Right lobe of liver (tissue), 6 donors: ENCODE measurements at regions not wholly inside any gene's neighbourhood (a gene's known extent, or its start where the extent isn't known, plus 50 kb on each side); places are given as distances from the start of the nearest gene placed in this dataset.

ENCODE experiments used
- ATAC-seq, 4 donors: fragments of 200-7000 bp; cut with Tn5 transposase; one replicate each; pipeline ENCODE4 v1.9.1; 2020; ENCODE audit warnings: mild to moderate bottlenecking in 4 of 4, moderate library complexity in 4 of 4
- DNase-seq, 3 donors: peaks; one replicate each; pipeline ENCODE4 v3.0.0-alpha.2; 2020
- H3K27ac ChIP-seq, 3 donors: fragments of 200-600 bp; one replicate each; pipeline ENCODE4 v1.8.0; 2022
- H3K27me3 ChIP-seq, 2 donors: fragments of 200-600 bp; one replicate each; pipeline ENCODE4 v1.8.0; 2022
- H3K36me3 ChIP-seq, 4 donors: fragments of 200-600 bp; sonication (generic) in 1 of 4; one replicate each; pipeline versions ENCODE4 v1.5.1 to v1.8.0; 2017 to 2022; ENCODE audit warnings: control low read depth in 1 of 4
- H3K4me1 ChIP-seq, 4 donors: fragments of 200-600 bp; sonication (generic) in 1 of 4; one replicate each; pipeline versions ENCODE4 v1.5.1 to v1.8.0; 2017 to 2022; ENCODE audit warnings: control low read depth in 1 of 4
- H3K4me3 ChIP-seq, 3 donors: fragments of 200-600 bp; one replicate each; pipeline ENCODE4 v1.8.0; 2022
- H3K9me3 ChIP-seq, 4 donors: fragments of 200-600 bp; sonication (generic) in 1 of 4; one replicate each; pipeline versions ENCODE4 v1.5.1 to v1.8.0; 2017 to 2022; ENCODE audit warnings: control low read depth in 1 of 4
- CTCF ChIP-seq, 4 donors: fragments of 200-600 bp in 3 of 4; fragments of 450-650 bp in 1 of 4; IDR thresholded peaks; one replicate each; pipeline versions ENCODE4 v1.5.1 to v1.8.0; 2016 to 2022; ENCODE audit warnings: antibody characterized with exemption in 4 of 4, mild to moderate bottlenecking in 2 of 4
- POLR2A ChIP-seq: fragments of 450-650 bp; IDR thresholded peaks from one replicate; pipeline ENCODE4 v1.6.1; 2017; ENCODE audit warnings: antibody characterized with exemption, mild to moderate bottlenecking
- WGBS: methylation state at CpG from one replicate; pipeline ENCODE4 v1.1.6; 2018; ENCODE audit warnings: low coverage, low lambda C conversion rate; ENCODE audit not compliant: insufficient coverage; ENCODE audit errors: missing lambda C conversion rate; 5-methylcytosine and 5-hydroxymethylcytosine counted together
- intact Hi-C, 2 donors: fragments of 100-400 bp; cut with DNase I; formaldehyde crosslinking; loops; one replicate each; pipeline versions ENCODE4 v1.11.2 to v1.14.1; 2022
- donor health status: DM: no; HTN: yes; CAD: no.
- donor health status: DM: no; HTN: no; CAD: no.
- donor health status: DM: no; HTN: no; CAD: no.
- donor health status: DM: no; HTN: yes; CAD: no.
- donor health status: DM: no; HTN: yes; CAD: no.

- no peaks in the 10 kb centered on the region for H3K4me1 ChIP-seq
- no peaks in the 10 kb centered on the region for H3K27me3 ChIP-seq
- no peaks in the 10 kb centered on the region for H3K36me3 ChIP-seq
- DNase-seq (no peak), ATAC-seq (no peak)
- intact Hi-C loops, result no loop called here
- no peak overlapping the region for H3K27ac ChIP-seq
- no peak for TF ChIP-seq POLR2A
- TF ChIP-seq CTCF (IDR thresholded peaks at IDR 0.05), result no peak
- no peaks in the 10 kb centered on the region for H3K9me3 ChIP-seq
- H3K4me3 ChIP-seq, result no peak overlapping the region
- 77% methylated on average over 2 of the region's 4 CpGs for WGBS
Measured at GRCh38 chr14:98470663-98471062, 801.3 kb downstream of the BCL11B start.

GRCh38 chr14:98474900-98475299, 797.1 kb downstream of the BCL11B start:
- WGBS, result 62% methylated on average over 2 of the region's 2 CpGs
- Histone ChIP-seq H3K36me3 (no peaks in the 10 kb centered on the region), H3K4me1 (no peaks in the 10 kb centered on the region), H3K27me3 (no peaks in the 10 kb centered on the region), H3K4me3 (no peak overlapping the region), H3K9me3 (no peaks in the 10 kb centered on the region), H3K27ac (no peak overlapping the region)
- no peak for TF ChIP-seq CTCF (IDR thresholded peaks at IDR 0.05)
- TF ChIP-seq POLR2A, result no peak
- intact Hi-C loops, result no loop called here
- ATAC-seq (no peak), DNase-seq (no peak)

- intact Hi-C loops, result no loop called here
- ATAC-seq, result no peak
- H3K36me3 ChIP-seq, result no peaks in the 10 kb centered on the region
Measured at GRCh38 chr14:98477935-98478334, 794.1 kb downstream of the BCL11B start.

GRCh38 chr14:98489115-98489514, 782.9 kb downstream of the BCL11B start:
- no peaks in the 10 kb centered on the region for H3K4me1 ChIP-seq
- ATAC-seq (no peak), DNase-seq (no peak)
- H3K27ac ChIP-seq, result no peak overlapping the region
- no peaks in the 10 kb centered on the region for H3K9me3 ChIP-seq
- TF ChIP-seq CTCF (IDR thresholded peaks at IDR 0.05) (no peak), POLR2A (no peak)
- no peak overlapping the region for H3K4me3 ChIP-seq
- no peaks in the 10 kb centered on the region for H3K36me3 ChIP-seq
- H3K27me3 ChIP-seq, result no peaks in the 10 kb centered on the region
- WGBS, result 63% methylated on average over 4 of the region's 4 CpGs
- intact Hi-C loops, result no loop called here

More at GRCh38 chr14:98477935-98478334, 794.1 kb downstream of the BCL11B start:
- no peak for DNase-seq
- H3K27me3 ChIP-seq, result no peaks in the 10 kb centered on the region
- peaks cover 0 to 4% (median 0%) of the 10 kb centered on the region in 4 donors for H3K9me3 ChIP-seq
- no peak overlapping the region for H3K27ac ChIP-seq
- no peak overlapping the region for H3K4me3 ChIP-seq
- TF ChIP-seq CTCF (IDR thresholded peaks at IDR 0.05) (no peak), POLR2A (no peak)
- 40% methylated on average over 5 of the region's 5 CpGs for WGBS
- H3K4me1 ChIP-seq, result no peaks in the 10 kb centered on the region

GRCh38 chr14:98494582-98494981, 777.4 kb downstream of the BCL11B start:
- intact Hi-C loops, result no loop called here
- no peaks in the 10 kb centered on the region for H3K4me1 ChIP-seq
- no peak for TF ChIP-seq POLR2A
- TF ChIP-seq CTCF (IDR thresholded peaks at IDR 0.05), result no peak
- no peaks in the 10 kb centered on the region for H3K36me3 ChIP-seq
- H3K27me3 ChIP-seq, result no peaks in the 10 kb centered on the region
- DNase-seq (no peak), ATAC-seq (no peak)
- H3K9me3 ChIP-seq, result no peaks in the 10 kb centered on the region
- H3K27ac ChIP-seq, result no peak overlapping the region
- 67% methylated on average over 5 of the region's 5 CpGs for WGBS
- H3K4me3 ChIP-seq, result no peak overlapping the region
